ENCODE measurements at regions not wholly inside any gene's neighbourhood (a gene's known extent, or its start where the extent isn't known, plus 50 kb on each side); places are given as distances from the start of the nearest gene placed in this dataset.

DNA sequence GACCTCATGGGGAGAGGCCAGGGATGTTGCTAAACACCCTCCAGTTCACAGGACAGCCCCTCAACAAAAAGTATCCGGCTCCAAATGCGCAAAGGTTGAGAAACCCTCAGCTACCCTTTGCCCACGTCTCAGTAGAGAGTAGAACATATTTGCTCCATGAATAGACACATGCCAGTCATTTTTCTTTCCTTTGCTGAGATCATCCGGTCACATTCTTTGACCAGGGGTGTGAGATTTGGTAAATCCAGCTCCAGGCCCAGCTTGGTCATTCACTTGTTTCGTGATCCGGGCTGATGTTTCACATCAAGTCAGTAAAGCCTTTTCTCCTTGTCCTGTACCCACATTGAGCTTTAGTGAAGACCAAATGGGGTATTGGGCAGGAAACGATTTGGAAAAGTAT lies 83.6 kb upstream of the LHX5 start:
- H3K27me3 ChIP-seq (ENCODE audit: control insufficient read depth, insufficient read depth, low read length, poor library complexity, severe bottlenecking), result no peaks in the 10 kb centered on the region
- WGBS, 2 experiments (ENCODE audit: insufficient coverage in 1 of 2, insufficient read length in 1 of 2), result 89 to 95% methylated on average over 4 to 7 of the region's 7 CpGs
- H3K36me3 Mint-ChIP-seq (ENCODE audit: low read depth), result no peaks in the 10 kb centered on the region
- no peak overlapping the region for H3K4me3 Mint-ChIP-seq
- H3K4me1 ChIP-seq (ENCODE audit: control insufficient read depth, insufficient read depth, low read length), result no peaks in the 10 kb centered on the region
- TF ChIP-seq CTCF (conservative IDR thresholded peaks at IDR 0.05), result no peak
- H3K27ac ChIP-seq (ENCODE audit: low read depth, low read length), result no peak overlapping the region
- H3K9me3 ChIP-seq (ENCODE audit: control insufficient read depth, low read length), result no peaks in the 10 kb centered on the region
- H3K4me3 ChIP-seq (ENCODE audit: low read length), result no peak overlapping the region
- peaks cover 4% of the 10 kb centered on the region for H3K4me1 Mint-ChIP-seq
- no peak for DNase-seq
- H3K9me3 Mint-ChIP-seq, result no peaks in the 10 kb centered on the region
- no peak overlapping the region for H3K27ac Mint-ChIP-seq
- H3K9ac ChIP-seq (ENCODE audit: extremely low read depth, low read length, poor library complexity, severe bottlenecking), result no peak overlapping the region
- peaks cover 25% of the 10 kb centered on the region for H3K27me3 Mint-ChIP-seq (ENCODE audit: insufficient read depth)
- no peaks in the 10 kb centered on the region for H3K36me3 ChIP-seq (ENCODE audit: control insufficient read depth, insufficient read depth, low read length)

GRCh38 chr12:113552760-113553159 lies 81.1 kb upstream of the LHX5 start:
- WGBS, 2 experiments (ENCODE audit: insufficient coverage in 1 of 2, insufficient read length in 1 of 2), result 88 to 91% methylated on average over 4 to 8 of the region's 8 CpGs
- no peak for TF ChIP-seq CTCF (conservative IDR thresholded peaks at IDR 0.05)
- Mint-ChIP-seq H3K4me1 (peaks cover 1% of the 10 kb centered on the region), H3K36me3 (ENCODE audit: low read depth) (no peaks in the 10 kb centered on the region), H3K27ac (no peak overlapping the region), H3K27me3 (ENCODE audit: insufficient read depth) (peaks cover 20% of the 10 kb centered on the region), H3K9me3 (peaks cover 9% of the 10 kb centered on the region), H3K4me3 (no peak overlapping the region)
- H3K36me3 ChIP-seq (ENCODE audit: control insufficient read depth, insufficient read depth, low read length), result no peaks in the 10 kb centered on the region
- H3K27me3 ChIP-seq (ENCODE audit: control insufficient read depth, insufficient read depth, low read length, poor library complexity, severe bottlenecking), result no peaks in the 10 kb centered on the region
- H3K9ac ChIP-seq (ENCODE audit: extremely low read depth, low read length, poor library complexity, severe bottlenecking), result no peak overlapping the region
- H3K9me3 ChIP-seq (ENCODE audit: control insufficient read depth, low read length), result no peaks in the 10 kb centered on the region
- H3K27ac ChIP-seq (ENCODE audit: low read depth, low read length), result no peak overlapping the region
- H3K4me3 ChIP-seq (ENCODE audit: low read length), result no peak overlapping the region
- no peaks in the 10 kb centered on the region for H3K4me1 ChIP-seq (ENCODE audit: control insufficient read depth, insufficient read depth, low read length)
- DNase-seq, result no peak

DNA sequence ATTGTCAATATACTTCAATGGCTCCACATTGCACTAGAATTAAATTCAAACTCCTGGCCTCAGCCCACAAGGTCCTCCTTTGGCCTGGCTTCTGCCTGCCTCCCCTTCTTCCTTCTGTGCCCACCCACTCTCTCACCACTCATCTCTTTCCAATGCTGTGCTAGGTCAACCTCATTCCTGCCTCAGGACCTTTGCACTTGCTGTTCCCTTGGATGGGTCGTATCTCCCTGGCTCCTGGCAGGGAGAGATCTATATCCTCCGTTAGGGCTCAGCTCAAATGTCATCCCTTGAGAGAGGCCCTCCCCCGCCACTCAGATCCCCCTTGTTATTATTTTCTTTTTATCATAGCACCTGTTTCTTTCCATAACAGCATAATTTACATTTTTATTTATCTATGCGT lies 79.9 kb upstream of the LHX5 start:
- Histone ChIP-seq H3K27ac (ENCODE audit: low read depth, low read length) (no peak overlapping the region), H3K9me3 (ENCODE audit: control insufficient read depth, low read length) (no peaks in the 10 kb centered on the region), H3K36me3 (ENCODE audit: control insufficient read depth, insufficient read depth, low read length) (no peaks in the 10 kb centered on the region), H3K4me1 (ENCODE audit: control insufficient read depth, insufficient read depth, low read length) (no peaks in the 10 kb centered on the region), H3K4me3 (ENCODE audit: low read length) (no peak overlapping the region), H3K27me3 (ENCODE audit: control insufficient read depth, insufficient read depth, low read length, poor library complexity, severe bottlenecking) (no peaks in the 10 kb centered on the region), H3K9ac (ENCODE audit: extremely low read depth, low read length, poor library complexity, severe bottlenecking) (no peak overlapping the region)
- DNase-seq, result no peak
- Mint-ChIP-seq H3K9me3 (peaks cover 9% of the 10 kb centered on the region), H3K4me3 (no peak overlapping the region), H3K36me3 (ENCODE audit: low read depth) (no peaks in the 10 kb centered on the region), H3K27me3 (ENCODE audit: insufficient read depth) (peaks cover 24% of the 10 kb centered on the region), H3K4me1 (peaks cover 6% of the 10 kb centered on the region), H3K27ac (no peak overlapping the region)
- WGBS, 2 experiments (ENCODE audit: insufficient coverage in 1 of 2, insufficient read length in 1 of 2), result 93 to 96% methylated on average over 3 to 4 of the region's 4 CpGs
- no peak for TF ChIP-seq CTCF (conservative IDR thresholded peaks at IDR 0.05)
